T-helper 17 cell (primary cell): ENCODE measurements at regions not wholly inside any gene's neighbourhood (a gene's known extent, or its start where the extent isn't known, plus 50 kb on each side); places are given as distances from the start of the nearest gene placed in this dataset.

Experiments used
- ATAC-seq: fragments of 150-1000 bp; cut with Tn5 transposase; 2 replicates; pipeline ENCODE4 v1.10.0; 2021; ENCODE audit warnings: mild to moderate bottlenecking, moderate library complexity
- DNase-seq, 3 donors: peaks; one replicate each; pipeline versions ENCODE4 v3.0.0 to v3.0.0-alpha.2; 2020 to 2021
- H3K9me3 ChIP-seq: one replicate; pipeline ENCODE4 v1.7.0; 2013; ENCODE audit warnings: low read length, mild to moderate bottlenecking; ENCODE audit not compliant: control insufficient read depth, poor library complexity, severe bottlenecking
- H3K27ac Mint-ChIP-seq: one replicate; pipeline ENCODE4 v1.8.0; 2022; ENCODE audit warnings: mild to moderate bottlenecking, moderate library complexity, mixed read lengths
- H3K27me3 Mint-ChIP-seq: one replicate; pipeline ENCODE4 v1.8.0; 2022; ENCODE audit warnings: mixed read lengths
- H3K36me3 Mint-ChIP-seq: one replicate; pipeline ENCODE4 v1.8.0; 2022; ENCODE audit warnings: low read depth, mixed read lengths
- H3K4me1 Mint-ChIP-seq: one replicate; pipeline ENCODE4 v1.8.0; 2022; ENCODE audit warnings: mild to moderate bottlenecking, mixed read lengths
- H3K4me3 Mint-ChIP-seq: one replicate; pipeline ENCODE4 v1.8.0; 2022; ENCODE audit warnings: mild to moderate bottlenecking, moderate library complexity, mixed read lengths

- no peak for DNase-seq
- no peaks in the 10 kb centered on the region for H3K9me3 ChIP-seq
- H3K4me1 Mint-ChIP-seq, result no peaks in the 10 kb centered on the region
- no peak overlapping the region for H3K4me3 Mint-ChIP-seq
- H3K27ac Mint-ChIP-seq, result no peak overlapping the region
- H3K36me3 Mint-ChIP-seq, result no peaks in the 10 kb centered on the region
- no peak for ATAC-seq
- no peaks in the 10 kb centered on the region for H3K27me3 Mint-ChIP-seq
Measured at GRCh38 chr4:166577639-166578038, 656.7 kb downstream of the SPOCK3 start.

- H3K9me3 ChIP-seq, result no peaks in the 10 kb centered on the region
- DNase-seq, result no peak
- no peaks in the 10 kb centered on the region for H3K27me3 Mint-ChIP-seq
- H3K4me3 Mint-ChIP-seq, result no peak overlapping the region
- no peaks in the 10 kb centered on the region for H3K4me1 Mint-ChIP-seq
- no peak for ATAC-seq
- H3K27ac Mint-ChIP-seq, result no peak overlapping the region
- H3K36me3 Mint-ChIP-seq, result no peaks in the 10 kb centered on the region
Measured at GRCh38 chr4:166585491-166585890, 648.8 kb downstream of the SPOCK3 start.

- H3K36me3 Mint-ChIP-seq, result no peaks in the 10 kb centered on the region
- no peaks in the 10 kb centered on the region for H3K4me1 Mint-ChIP-seq
- no peaks in the 10 kb centered on the region for H3K27me3 Mint-ChIP-seq
- H3K9me3 ChIP-seq, result no peaks in the 10 kb centered on the region
- DNase-seq (no peak), ATAC-seq (no peak)
- no peak overlapping the region for H3K4me3 Mint-ChIP-seq
- no peak overlapping the region for H3K27ac Mint-ChIP-seq
Measured at GRCh38 chr4:166594326-166594946, 639.9 kb downstream of the SPOCK3 start.

GRCh38 chr4:166600264-166600663 lies 634.0 kb downstream of the SPOCK3 start:
- H3K9me3 ChIP-seq, result peaks cover 3% of the 10 kb centered on the region
- no peak overlapping the region for H3K4me3 Mint-ChIP-seq
- H3K27me3 Mint-ChIP-seq, result no peaks in the 10 kb centered on the region
- ATAC-seq (no peak), DNase-seq (no peak)
- H3K27ac Mint-ChIP-seq, result no peak overlapping the region
- H3K4me1 Mint-ChIP-seq, result no peaks in the 10 kb centered on the region
- no peaks in the 10 kb centered on the region for H3K36me3 Mint-ChIP-seq

- H3K9me3 ChIP-seq, result peaks cover 3% of the 10 kb centered on the region
- Mint-ChIP-seq H3K27me3 (no peaks in the 10 kb centered on the region), H3K27ac (no peak overlapping the region), H3K4me3 (no peak overlapping the region), H3K4me1 (no peaks in the 10 kb centered on the region), H3K36me3 (no peaks in the 10 kb centered on the region)
- DNase-seq (no peak), ATAC-seq (no peak)
Measured at GRCh38 chr4:166602068-166602467, 632.2 kb downstream of the SPOCK3 start.

- ATAC-seq, result no peak
- Mint-ChIP-seq H3K27me3 (no peaks in the 10 kb centered on the region), H3K4me3 (no peak overlapping the region), H3K27ac (no peak overlapping the region), H3K36me3 (no peaks in the 10 kb centered on the region), H3K4me1 (no peaks in the 10 kb centered on the region)
- no peaks in the 10 kb centered on the region for H3K9me3 ChIP-seq
- no peak for DNase-seq
Measured at GRCh38 chr4:166622425-166622977, 611.8 kb downstream of the SPOCK3 start.

- Mint-ChIP-seq H3K27ac (no peak overlapping the region), H3K27me3 (no peaks in the 10 kb centered on the region), H3K4me3 (no peak overlapping the region), H3K4me1 (no peaks in the 10 kb centered on the region), H3K36me3 (no peaks in the 10 kb centered on the region)
- no peak for DNase-seq
- ATAC-seq, result no peak
- no peaks in the 10 kb centered on the region for H3K9me3 ChIP-seq
Measured at GRCh38 chr4:166625018-166625637, 609.2 kb downstream of the SPOCK3 start.

GRCh38 chr4:166628454-166628853 lies 605.8 kb downstream of the SPOCK3 start:
- Mint-ChIP-seq H3K27ac (no peak overlapping the region), H3K4me3 (no peak overlapping the region)

GRCh38 chr4:166635367-166635766 lies 598.9 kb downstream of the SPOCK3 start:
- H3K4me3 Mint-ChIP-seq, result no peak overlapping the region
- ATAC-seq (no peak), DNase-seq (no peak)
- H3K9me3 ChIP-seq, result no peaks in the 10 kb centered on the region
- H3K27ac Mint-ChIP-seq, result no peak overlapping the region
- no peaks in the 10 kb centered on the region for H3K27me3 Mint-ChIP-seq
- no peaks in the 10 kb centered on the region for H3K36me3 Mint-ChIP-seq
- no peaks in the 10 kb centered on the region for H3K4me1 Mint-ChIP-seq

More at GRCh38 chr4:166628454-166628853, 605.8 kb downstream of the SPOCK3 start:
- H3K36me3 Mint-ChIP-seq, result no peaks in the 10 kb centered on the region
- no peaks in the 10 kb centered on the region for H3K27me3 Mint-ChIP-seq
- no peak for ATAC-seq
- H3K9me3 ChIP-seq, result no peaks in the 10 kb centered on the region
- no peaks in the 10 kb centered on the region for H3K4me1 Mint-ChIP-seq
- DNase-seq, result no peak

GRCh38 chr4:166637816-166638215 lies 596.5 kb downstream of the SPOCK3 start:
- Mint-ChIP-seq H3K27ac (no peak overlapping the region), H3K27me3 (no peaks in the 10 kb centered on the region), H3K36me3 (no peaks in the 10 kb centered on the region), H3K4me1 (no peaks in the 10 kb centered on the region), H3K4me3 (no peak overlapping the region)
- no peaks in the 10 kb centered on the region for H3K9me3 ChIP-seq
- ATAC-seq (no peak), DNase-seq (no peak)

- no peak for ATAC-seq
- no peaks in the 10 kb centered on the region for H3K27me3 Mint-ChIP-seq
- H3K4me3 Mint-ChIP-seq, result no peak overlapping the region
- no peaks in the 10 kb centered on the region for H3K4me1 Mint-ChIP-seq
- H3K36me3 Mint-ChIP-seq, result no peaks in the 10 kb centered on the region
- no peaks in the 10 kb centered on the region for H3K9me3 ChIP-seq
- H3K27ac Mint-ChIP-seq, result no peak overlapping the region
- no peak for DNase-seq
Measured at GRCh38 chr4:166655231-166655630, 579.1 kb downstream of the SPOCK3 start.

- Mint-ChIP-seq H3K4me3 (no peak overlapping the region), H3K27me3 (no peaks in the 10 kb centered on the region), H3K4me1 (no peaks in the 10 kb centered on the region), H3K27ac (no peak overlapping the region), H3K36me3 (no peaks in the 10 kb centered on the region)
- ATAC-seq, result no peak
- DNase-seq, result no peak
- no peaks in the 10 kb centered on the region for H3K9me3 ChIP-seq
Measured at GRCh38 chr4:166655705-166656104, 578.6 kb downstream of the SPOCK3 start.

GRCh38 chr4:166657261-166657660 lies 577.0 kb downstream of the SPOCK3 start:
- Mint-ChIP-seq H3K4me1 (no peaks in the 10 kb centered on the region), H3K27ac (no peak overlapping the region), H3K36me3 (no peaks in the 10 kb centered on the region), H3K27me3 (no peaks in the 10 kb centered on the region), H3K4me3 (no peak overlapping the region)
- DNase-seq (no peak), ATAC-seq (no peak)
- H3K9me3 ChIP-seq, result no peaks in the 10 kb centered on the region

GRCh38 chr4:166658585-166658984 lies 575.7 kb downstream of the SPOCK3 start:
- Mint-ChIP-seq H3K36me3 (no peaks in the 10 kb centered on the region), H3K27ac (no peak overlapping the region), H3K4me3 (no peak overlapping the region), H3K27me3 (no peaks in the 10 kb centered on the region), H3K4me1 (no peaks in the 10 kb centered on the region)
- ATAC-seq (no peak), DNase-seq (no peak)
- H3K9me3 ChIP-seq, result no peaks in the 10 kb centered on the region
